PC-9 (cell line): ENCODE measurements at regions not wholly inside any gene's neighbourhood (a gene's known extent, or its start where the extent isn't known, plus 50 kb on each side); places are given as distances from the start of the nearest gene placed in this dataset.

Source experiments
- BruUV-seq: library from RNA; stranded (reverse); fragments of 400-500 nt; replicated peaks from 2 replicates; lab custom pipeline; 2021; lab: Mats Ljungman, UMichigan
- CTCF ChIA-PET: fragments of 300-600 bp; sonication (Branson Sonifier 250); formaldehyde crosslinking; loops from one replicate; lab custom pipeline; 2022; ENCODE audit warnings: antibody characterized with exemption; lab: Charles Lee
- POLR2A ChIA-PET: fragments of 300-600 bp; sonication (Branson Sonifier 250); formaldehyde crosslinking; loops from one replicate; lab custom pipeline; 2022; ENCODE audit warnings: antibody characterized with exemption; ENCODE audit not compliant: unreplicated experiment; lab: Charles Lee
- DNase-seq, 2 experiments: peaks; one replicate each; pipeline versions ENCODE4 v3.0.0 to v3.0.0-alpha.2; 2015 to 2022; ENCODE audit warnings: mixed read lengths in 1 of 2
- H2AFZ ChIP-seq: fragments of 200-600 bp; sonication (generic); 2 replicates; pipeline ENCODE4 v1.8.1; 2017; ENCODE audit warnings: antibody characterized with exemption
- H3F3A ChIP-seq: fragments of 200-600 bp; sonication (generic); 2 replicates; pipeline ENCODE4 v1.8.1; 2017; ENCODE audit warnings: antibody characterized with exemption, mild to moderate bottlenecking, low read depth; ENCODE audit not compliant: insufficient read depth
- H3K27ac ChIP-seq: fragments of 200-600 bp; sonication (generic); 2 replicates; pipeline ENCODE4 v1.6.1; 2016; ENCODE audit warnings: mixed run types
- H3K27me3 ChIP-seq: fragments of 200-600 bp; sonication (generic); 2 replicates; pipeline ENCODE4 v1.6.1; 2016; ENCODE audit warnings: low read depth, mixed run types; ENCODE audit not compliant: insufficient read depth
- H3K36me3 ChIP-seq: fragments of 200-600 bp; sonication (generic); 2 replicates; pipeline ENCODE4 v1.6.1; 2016; ENCODE audit warnings: low read depth, mixed run types
- H3K4me1 ChIP-seq: fragments of 200-600 bp; sonication (generic); replicated peaks from 2 replicates; pipeline ENCODE4 v1.6.1; 2016; ENCODE audit warnings: mixed run types; ENCODE audit not compliant: insufficient read depth
- H3K4me2 ChIP-seq: fragments of 200-600 bp; sonication (generic); 2 replicates; pipeline ENCODE4 v1.6.1; 2017; ENCODE audit warnings: mixed run types
- H3K4me3 ChIP-seq: fragments of 200-600 bp; sonication (generic); 2 replicates; pipeline ENCODE4 v1.6.1; 2016; ENCODE audit warnings: mixed run types
- H3K79me2 ChIP-seq: fragments of 200-600 bp; sonication (generic); 2 replicates; pipeline ENCODE4 v1.6.1; 2017; ENCODE audit warnings: low read depth, mixed run types
- H3K9me2 ChIP-seq: fragments of 200-600 bp; sonication (generic); 2 replicates; pipeline ENCODE4 v1.8.1; 2017; ENCODE audit warnings: mild to moderate bottlenecking; ENCODE audit not compliant: insufficient read depth
- H3K9me3 ChIP-seq: fragments of 200-600 bp; sonication (generic); 2 replicates; pipeline ENCODE4 v1.8.1; 2016; ENCODE audit warnings: low read depth; ENCODE audit not compliant: insufficient read depth
- H4K20me1 ChIP-seq: fragments of 200-600 bp; sonication (generic); 2 replicates; pipeline ENCODE4 v1.8.1; 2017; ENCODE audit not compliant: insufficient read depth
- EZH2 ChIP-seq: fragments of 200-600 bp; sonication (generic); IDR thresholded peaks from 2 replicates; pipeline ENCODE4 v1.8.0; 2017; ENCODE audit warnings: antibody characterized with exemption, low read depth
- intact Hi-C: fragments of 100-400 bp; cut with micrococcal nuclease; formaldehyde crosslinking; loops from one replicate; pipeline ENCODE4 v1.10.0; 2022; ENCODE audit not compliant: unreplicated experiment
- TF ChIP-seq, protein P1 (sequence below): fragments of 200-600 bp; sonication (generic); conservative IDR thresholded peaks from 2 replicates; pipeline ENCODE4 v1.6.1; 2017; ENCODE audit warnings: mixed run types, antibody characterized with exemption, mild to moderate bottlenecking, moderate library complexity

DNA sequence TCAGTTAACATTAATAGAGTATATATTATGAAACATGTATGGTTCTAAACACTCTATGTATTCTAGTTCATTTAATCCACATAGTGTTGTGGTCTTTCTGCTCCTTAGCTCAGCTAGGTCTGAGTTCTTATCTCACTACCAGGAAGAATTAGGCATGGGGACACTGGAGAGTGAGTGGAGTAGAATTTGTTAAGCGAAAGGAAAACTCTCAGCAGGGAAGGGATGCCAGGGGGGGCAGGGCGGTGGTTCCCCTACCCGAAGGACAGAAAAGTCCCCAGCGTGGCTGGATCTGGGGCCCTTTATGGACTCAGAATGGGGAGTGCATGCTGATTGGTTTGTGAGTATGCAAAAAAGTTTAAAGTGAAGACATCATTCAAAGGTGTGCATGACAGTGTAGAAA lies 727.5 kb downstream of the TBC1D32 start:
- CTCF ChIA-PET, result no interaction called here
- peaks cover 10% of the 10 kb centered on the region; the same call in 1 of the 2 replicates for H3K4me1 ChIP-seq
- intact Hi-C loops, result no loop called here

DNA sequence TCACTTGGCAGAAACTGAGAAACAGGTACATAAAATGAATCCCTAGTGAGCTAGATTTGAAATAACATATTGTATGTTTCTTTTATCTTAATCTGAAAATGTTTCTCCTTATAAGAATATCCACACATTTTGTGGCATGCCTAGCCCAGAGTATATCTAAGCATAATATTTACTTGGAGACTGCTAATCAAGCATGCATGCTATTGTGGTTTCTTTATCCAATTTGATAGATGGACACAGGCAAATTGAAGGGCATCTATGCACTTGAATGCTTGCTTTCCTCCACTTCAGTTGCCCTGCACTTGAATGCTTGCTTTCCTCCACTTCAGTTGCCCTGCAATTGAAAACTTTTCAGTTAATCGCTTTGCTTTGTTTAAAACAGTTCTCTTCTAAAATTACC lies 729.8 kb downstream of the TBC1D32 start:
- Histone ChIP-seq H3K4me1 (peaks cover 10% of the 10 kb centered on the region; the same call in 1 of the 2 replicates), H3K4me3 (no peak overlapping the region), H2AFZ (no peak overlapping the region), H4K20me1 (no peaks in the 10 kb centered on the region; the same call in 1 of the 2 replicates), H3K9me2 (no peaks in the 10 kb centered on the region; the same call in 1 of the 2 replicates), H3F3A (no peaks in the 10 kb centered on the region), H3K79me2 (no peaks in the 10 kb centered on the region), H3K36me3 (no peaks in the 10 kb centered on the region), H3K27ac (no peak overlapping the region), H3K9me3 (no peaks in the 10 kb centered on the region), H3K4me2 (no peak overlapping the region), H3K27me3 (no peaks in the 10 kb centered on the region)
- BruUV-seq, result no TSS peak
- TF ChIP-seq, protein P1, sequence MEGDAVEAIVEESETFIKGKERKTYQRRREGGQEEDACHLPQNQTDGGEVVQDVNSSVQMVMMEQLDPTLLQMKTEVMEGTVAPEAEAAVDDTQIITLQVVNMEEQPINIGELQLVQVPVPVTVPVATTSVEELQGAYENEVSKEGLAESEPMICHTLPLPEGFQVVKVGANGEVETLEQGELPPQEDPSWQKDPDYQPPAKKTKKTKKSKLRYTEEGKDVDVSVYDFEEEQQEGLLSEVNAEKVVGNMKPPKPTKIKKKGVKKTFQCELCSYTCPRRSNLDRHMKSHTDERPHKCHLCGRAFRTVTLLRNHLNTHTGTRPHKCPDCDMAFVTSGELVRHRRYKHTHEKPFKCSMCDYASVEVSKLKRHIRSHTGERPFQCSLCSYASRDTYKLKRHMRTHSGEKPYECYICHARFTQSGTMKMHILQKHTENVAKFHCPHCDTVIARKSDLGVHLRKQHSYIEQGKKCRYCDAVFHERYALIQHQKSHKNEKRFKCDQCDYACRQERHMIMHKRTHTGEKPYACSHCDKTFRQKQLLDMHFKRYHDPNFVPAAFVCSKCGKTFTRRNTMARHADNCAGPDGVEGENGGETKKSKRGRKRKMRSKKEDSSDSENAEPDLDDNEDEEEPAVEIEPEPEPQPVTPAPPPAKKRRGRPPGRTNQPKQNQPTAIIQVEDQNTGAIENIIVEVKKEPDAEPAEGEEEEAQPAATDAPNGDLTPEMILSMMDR, result no peak
- ChIA-PET POLR2A (no interaction called here), CTCF (no interaction called here)
- DNase-seq, result no peak
- intact Hi-C loops, result no loop called here

More for the DNA sequence above, 727.5 kb downstream of the TBC1D32 start:
- Histone ChIP-seq H3K9me3 (no peaks in the 10 kb centered on the region), H3K27ac (no peak overlapping the region), H2AFZ (no peak overlapping the region), H3F3A (no peaks in the 10 kb centered on the region), H3K4me2 (no peak overlapping the region), H4K20me1 (no peaks in the 10 kb centered on the region), H3K36me3 (no peaks in the 10 kb centered on the region), H3K79me2 (no peaks in the 10 kb centered on the region), H3K27me3 (no peaks in the 10 kb centered on the region), H3K9me2 (no peaks in the 10 kb centered on the region), H3K4me3 (no peak overlapping the region)
- no TSS peak for BruUV-seq
- TF ChIP-seq, protein P1, result no peak
- TF ChIP-seq EZH2, result no peak
- POLR2A ChIA-PET, result no interaction called here
- no peak for DNase-seq

GRCh38 chr6:120590611-120591010 lies 743.7 kb downstream of the TBC1D32 start:
- no peaks in the 10 kb centered on the region for H3K9me3 ChIP-seq
- TF ChIP-seq, protein P1, result no peak
- TF ChIP-seq EZH2, result no peak
- H3K27ac ChIP-seq, result no peak overlapping the region
- no peak overlapping the region for H3K4me3 ChIP-seq
- no peak for DNase-seq
- no TSS peak for BruUV-seq
- H4K20me1 ChIP-seq, result no peaks in the 10 kb centered on the region
- no peaks in the 10 kb centered on the region for H3K79me2 ChIP-seq
- no peaks in the 10 kb centered on the region for H3K36me3 ChIP-seq
- intact Hi-C loops, result no loop called here
- no peak overlapping the region for H2AFZ ChIP-seq
- H3K4me2 ChIP-seq, result no peak overlapping the region
- H3K4me1 ChIP-seq, result no peaks in the 10 kb centered on the region
- CTCF ChIA-PET, result no interaction called here
- no peaks in the 10 kb centered on the region for H3K27me3 ChIP-seq
- no peaks in the 10 kb centered on the region for H3K9me2 ChIP-seq
- no peaks in the 10 kb centered on the region for H3F3A ChIP-seq
- POLR2A ChIA-PET, result no interaction called here
